ENCODE measurements at regions not wholly inside any gene's neighbourhood (a gene's known extent, or its start where the extent isn't known, plus 50 kb on each side); places are given as distances from the start of the nearest gene placed in this dataset.

- no peaks in the 10 kb centered on the region for H3K79me2 ChIP-seq (replicated peaks; ENCODE audit: insufficient read depth, low read length)
- no peaks in the 10 kb centered on the region for H3F3A ChIP-seq (ENCODE audit: insufficient read depth, low read length, poor library complexity, severe bottlenecking)
- H4K20me1 ChIP-seq (ENCODE audit: insufficient read depth): no peaks in the 10 kb centered on the region
- H3K27me3 ChIP-seq (ENCODE audit: insufficient read depth, low read depth, low read length): no peaks in the 10 kb centered on the region
- H3K9ac ChIP-seq (ENCODE audit: low read length): no peak overlapping the region
- no peaks in the 10 kb centered on the region for H3K9me2 ChIP-seq (ENCODE audit: insufficient read depth, low read length)
- no peaks in the 10 kb centered on the region for H3K9me3 ChIP-seq (ENCODE audit: low read length)
- no peak overlapping the region for H3K4me2 ChIP-seq (ENCODE audit: low read length)
- no peak overlapping the region for H3K27ac ChIP-seq (ENCODE audit: low read length)
- no peaks in the 10 kb centered on the region for H3K36me3 ChIP-seq (ENCODE audit: insufficient read depth, low read length)
- TF ChIP-seq REST (IDR thresholded peaks at IDR 0.05; ENCODE audit: borderline replicate concordance) (no peak), TAF1 (IDR thresholded peaks at IDR 0.05; ENCODE audit: low read depth) (no peak), EP300 (conservative IDR thresholded peaks at IDR 0.05; ENCODE audit: poor library complexity, severe bottlenecking) (no peak), SMC3 (conservative IDR thresholded peaks at IDR 0.05; ENCODE audit: poor library complexity) (no peak), RAD21 (conservative IDR thresholded peaks at IDR 0.05) (no peak), POLR2AphosphoS5 (IDR thresholded peaks at IDR 0.05) (no peak), MXI1 (conservative IDR thresholded peaks at IDR 0.05; ENCODE audit: poor library complexity, severe bottlenecking) (no peak), EZH2 (IDR thresholded peaks at IDR 0.05; ENCODE audit: borderline replicate concordance, insufficient read depth, low read length, poor library complexity, severe bottlenecking) (no peak)
- TF ChIP-seq, protein P1, sequence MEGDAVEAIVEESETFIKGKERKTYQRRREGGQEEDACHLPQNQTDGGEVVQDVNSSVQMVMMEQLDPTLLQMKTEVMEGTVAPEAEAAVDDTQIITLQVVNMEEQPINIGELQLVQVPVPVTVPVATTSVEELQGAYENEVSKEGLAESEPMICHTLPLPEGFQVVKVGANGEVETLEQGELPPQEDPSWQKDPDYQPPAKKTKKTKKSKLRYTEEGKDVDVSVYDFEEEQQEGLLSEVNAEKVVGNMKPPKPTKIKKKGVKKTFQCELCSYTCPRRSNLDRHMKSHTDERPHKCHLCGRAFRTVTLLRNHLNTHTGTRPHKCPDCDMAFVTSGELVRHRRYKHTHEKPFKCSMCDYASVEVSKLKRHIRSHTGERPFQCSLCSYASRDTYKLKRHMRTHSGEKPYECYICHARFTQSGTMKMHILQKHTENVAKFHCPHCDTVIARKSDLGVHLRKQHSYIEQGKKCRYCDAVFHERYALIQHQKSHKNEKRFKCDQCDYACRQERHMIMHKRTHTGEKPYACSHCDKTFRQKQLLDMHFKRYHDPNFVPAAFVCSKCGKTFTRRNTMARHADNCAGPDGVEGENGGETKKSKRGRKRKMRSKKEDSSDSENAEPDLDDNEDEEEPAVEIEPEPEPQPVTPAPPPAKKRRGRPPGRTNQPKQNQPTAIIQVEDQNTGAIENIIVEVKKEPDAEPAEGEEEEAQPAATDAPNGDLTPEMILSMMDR (IDR thresholded peaks at IDR 0.05; ENCODE audit: poor library complexity, severe bottlenecking): no peak
- no peak overlapping the region for H3K4me3 ChIP-seq (ENCODE audit: low read length)
- no peak overlapping the region for H2AFZ ChIP-seq (ENCODE audit: low read depth, low read length)
Observed at GRCh38 chr13:93029536-93029935, 197.1 kb upstream of the GPC6 start.

DNA sequence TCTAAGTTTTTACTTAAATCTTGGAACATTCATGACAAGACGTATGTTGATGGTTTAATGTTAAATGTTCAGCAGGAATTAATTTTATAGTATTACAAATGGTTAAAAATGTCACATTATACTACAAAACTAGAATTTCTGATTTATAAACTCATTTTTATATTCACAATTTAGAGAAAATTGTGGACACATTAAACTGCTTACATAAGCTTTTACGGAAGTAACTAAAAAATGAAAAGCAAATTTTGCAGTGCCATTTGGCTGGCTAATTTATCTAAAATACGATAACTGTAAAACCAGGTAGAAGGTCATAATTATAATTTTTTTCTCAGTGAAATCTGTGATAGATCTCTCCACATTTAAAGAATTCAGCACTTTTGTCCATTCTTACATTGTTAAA lies 190.2 kb upstream of the GPC6 start:
- Histone ChIP-seq H3K79me2 (replicated peaks; ENCODE audit: insufficient read depth, low read length) (no peaks in the 10 kb centered on the region), H3K4me3 (ENCODE audit: low read length) (no peak overlapping the region), H4K20me1 (ENCODE audit: insufficient read depth) (no peaks in the 10 kb centered on the region), H3K27me3 (ENCODE audit: insufficient read depth, low read depth, low read length) (no peaks in the 10 kb centered on the region), H3K9ac (ENCODE audit: low read length) (no peak overlapping the region), H3K9me3 (ENCODE audit: low read length) (no peaks in the 10 kb centered on the region), H3K36me3 (ENCODE audit: insufficient read depth, low read length) (no peaks in the 10 kb centered on the region), H3K4me2 (ENCODE audit: low read length) (no peak overlapping the region), H2AFZ (ENCODE audit: low read depth, low read length) (no peak overlapping the region), H3K9me2 (ENCODE audit: insufficient read depth, low read length) (no peaks in the 10 kb centered on the region), H3F3A (ENCODE audit: insufficient read depth, low read length, poor library complexity, severe bottlenecking) (no peaks in the 10 kb centered on the region), H3K27ac (ENCODE audit: low read length) (no peak overlapping the region)
- TF ChIP-seq EZH2 (IDR thresholded peaks at IDR 0.05; ENCODE audit: borderline replicate concordance, insufficient read depth, low read length, poor library complexity, severe bottlenecking) (no peak), REST (IDR thresholded peaks at IDR 0.05; ENCODE audit: borderline replicate concordance) (no peak), POLR2AphosphoS5 (IDR thresholded peaks at IDR 0.05) (no peak), TAF1 (IDR thresholded peaks at IDR 0.05; ENCODE audit: low read depth) (no peak), MXI1 (conservative IDR thresholded peaks at IDR 0.05; ENCODE audit: poor library complexity, severe bottlenecking) (no peak), RAD21 (conservative IDR thresholded peaks at IDR 0.05) (no peak), SMC3 (conservative IDR thresholded peaks at IDR 0.05; ENCODE audit: poor library complexity) (no peak), EP300 (conservative IDR thresholded peaks at IDR 0.05; ENCODE audit: poor library complexity, severe bottlenecking) (no peak)
- TF ChIP-seq, protein P1 (IDR thresholded peaks at IDR 0.05; ENCODE audit: poor library complexity, severe bottlenecking): no peak
